Endothelial cell of hepatic sinusoid (primary cell): ENCODE measurements at regions not wholly inside any gene's neighbourhood (a gene's known extent, or its start where the extent isn't known, plus 50 kb on each side); places are given as distances from the start of the nearest gene placed in this dataset.

ENCODE experiments used
- in situ Hi-C: cut with HindIII; loops from 2 replicates; pipeline ENCODE4 v1.10.0; 2017; ENCODE audit warnings: low sequenced_read_pairs

- in situ Hi-C loops = loop anchor here (5.0 kb wide), 1 partner anchor 52 kb away; the partner anchor contains the start of gene GPC1
These were observed 49.9 kb upstream of the GPC1 start for GRCh38 chr2:240385451-240386161.
